NOMO-1 (cell line): ENCODE measurements at regions not wholly inside any gene's neighbourhood (a gene's known extent, or its start where the extent isn't known, plus 50 kb on each side); places are given as distances from the start of the nearest gene placed in this dataset.
"Not testable (repeated sequence)": the region's sequence is repeated elsewhere in the genome, so short reads cannot be mapped to it uniquely, and the experiment has no call there.

Source experiments
- DNase-seq, 2 experiments: peaks; one replicate each; lab custom pipeline; 2025; ENCODE audit not compliant: unreplicated experiment in 2 of 2; lab: John Stamatoyannopoulos, UW

DNA sequence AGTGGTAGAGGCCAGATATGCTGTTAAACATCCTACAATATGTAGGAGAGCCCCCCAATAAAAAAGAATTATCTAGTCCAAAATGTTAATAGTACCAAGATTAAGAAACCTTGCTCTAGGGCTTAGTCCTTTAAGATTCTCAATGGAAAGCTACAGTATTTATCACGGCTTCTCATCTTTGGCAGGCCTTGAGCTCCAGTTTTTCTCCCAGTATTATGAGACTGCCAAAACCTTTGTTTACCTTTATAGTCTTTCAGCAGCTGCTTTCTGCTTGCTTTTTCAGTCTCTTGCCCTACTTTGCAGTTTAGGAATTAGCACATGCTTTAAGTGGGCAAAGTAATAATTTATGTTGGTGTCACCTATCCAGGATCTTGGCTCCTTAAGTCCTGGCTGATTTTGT lies 59.7 kb downstream of the NHLRC1 start:
- no peak for DNase-seq

DNA sequence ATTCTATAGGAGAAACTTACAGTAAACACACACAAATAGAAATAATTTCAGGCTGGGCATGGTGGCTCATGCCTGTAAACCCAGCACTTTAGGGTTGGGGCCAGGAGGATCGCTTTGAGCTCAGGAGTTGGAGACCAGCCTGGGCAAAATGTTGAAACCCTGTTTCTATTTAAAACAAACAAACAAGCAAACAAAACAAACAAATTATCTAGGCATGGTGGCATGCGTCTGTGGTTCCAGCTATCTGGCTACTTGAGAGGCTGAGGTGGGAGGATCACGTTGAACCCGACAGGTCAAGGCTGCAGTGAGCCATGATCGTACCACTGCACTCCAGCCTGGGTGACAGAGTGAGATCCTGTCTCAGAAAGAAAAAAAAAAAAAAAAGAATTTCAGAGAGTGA lies 64.0 kb downstream of the NHLRC1 start:
- no peak for DNase-seq

DNA sequence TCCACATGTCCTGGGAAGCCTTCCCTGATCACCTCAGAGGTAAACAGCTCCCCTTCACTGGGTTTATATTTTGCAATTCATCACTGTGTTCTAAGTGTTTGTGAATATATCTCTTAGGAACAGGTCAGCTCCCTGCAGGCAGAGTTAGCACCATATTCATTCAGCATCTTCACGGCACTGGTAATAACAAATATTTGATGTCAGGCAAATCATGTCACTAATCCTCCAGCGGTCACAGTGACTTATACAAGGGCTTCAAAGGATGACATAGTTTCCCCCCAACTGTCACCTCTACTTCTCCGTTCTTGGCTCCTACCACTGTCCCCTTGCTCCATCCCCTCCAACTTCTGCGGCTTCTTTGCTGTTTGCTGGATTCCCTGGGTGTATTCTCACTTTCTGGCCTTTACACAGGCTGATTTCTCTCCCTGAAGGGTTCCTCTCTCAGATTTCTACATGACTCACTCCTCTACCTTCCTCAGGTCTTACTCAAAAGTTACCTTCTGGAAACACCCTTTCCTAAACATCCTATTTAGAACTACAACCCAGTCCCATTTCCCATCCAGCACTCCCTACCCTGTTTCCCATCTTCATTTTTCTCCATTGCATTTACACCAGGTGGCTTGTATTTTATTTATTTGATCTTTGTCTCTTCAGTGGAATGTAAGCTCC lies 66.6 kb downstream of the NHLRC1 start:
- no peak for DNase-seq

DNA sequence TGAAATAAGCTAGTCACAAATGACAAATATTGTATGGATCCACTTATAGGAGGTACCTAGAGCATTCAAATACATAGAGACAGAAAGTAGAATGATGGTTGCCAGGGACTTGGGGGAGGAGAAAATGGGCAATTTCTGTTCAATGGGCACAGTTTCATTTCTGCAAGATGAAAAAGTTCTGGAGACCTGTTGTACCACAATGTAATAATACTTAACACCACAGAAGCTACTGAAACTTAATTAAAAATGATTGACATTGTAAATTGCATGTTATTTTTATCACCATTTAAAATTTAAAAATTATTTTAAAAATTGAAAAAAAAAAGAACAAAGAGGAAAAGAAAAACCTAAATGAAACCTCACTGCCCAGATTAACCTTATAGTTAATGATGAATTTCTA lies 67.4 kb downstream of the NHLRC1 start:
- DNase-seq = no peak

DNA sequence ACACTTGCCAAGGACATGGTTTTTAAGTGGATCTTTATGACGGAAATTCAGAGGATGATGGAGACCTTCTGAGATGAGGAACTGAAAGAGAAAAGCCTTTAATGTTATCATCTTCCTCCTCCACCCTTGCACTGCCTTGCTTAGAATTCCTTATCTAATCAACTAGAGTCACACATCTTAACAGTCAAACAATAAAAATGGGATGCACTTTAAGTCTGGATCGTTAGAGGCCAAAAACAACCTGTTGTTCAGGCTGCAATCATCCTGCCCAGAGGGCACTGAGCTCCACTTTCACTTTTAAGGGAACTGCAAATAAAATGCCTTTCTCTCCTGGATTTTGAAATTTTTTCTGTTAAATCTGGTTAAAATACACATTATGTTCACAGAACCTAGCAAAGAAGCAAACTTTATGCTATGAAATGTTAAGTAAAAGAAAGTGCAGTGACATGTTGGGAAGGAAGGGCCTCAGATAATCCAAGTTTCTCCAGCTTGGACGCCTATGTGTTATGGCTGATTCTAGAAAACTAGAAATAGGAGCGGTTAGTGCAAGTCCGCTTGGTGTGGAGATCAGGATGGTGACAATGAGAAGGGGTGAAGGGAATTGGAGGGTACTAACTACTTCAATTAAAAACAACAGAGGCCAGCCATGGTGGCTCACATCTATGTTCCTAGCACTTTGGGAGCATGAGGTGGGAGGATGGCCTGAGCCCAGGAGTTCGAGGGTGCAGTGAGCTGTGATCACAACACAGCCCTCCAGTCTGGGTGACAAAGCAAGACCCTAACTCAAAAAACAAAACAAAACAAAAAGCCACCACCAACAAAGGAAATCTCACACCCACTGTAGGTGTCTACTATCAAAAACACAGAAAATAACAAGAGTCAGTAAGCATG lies 66.4 kb upstream of the KIF13A start:
- DNase-seq = peak; percentile 31 to 84

DNA sequence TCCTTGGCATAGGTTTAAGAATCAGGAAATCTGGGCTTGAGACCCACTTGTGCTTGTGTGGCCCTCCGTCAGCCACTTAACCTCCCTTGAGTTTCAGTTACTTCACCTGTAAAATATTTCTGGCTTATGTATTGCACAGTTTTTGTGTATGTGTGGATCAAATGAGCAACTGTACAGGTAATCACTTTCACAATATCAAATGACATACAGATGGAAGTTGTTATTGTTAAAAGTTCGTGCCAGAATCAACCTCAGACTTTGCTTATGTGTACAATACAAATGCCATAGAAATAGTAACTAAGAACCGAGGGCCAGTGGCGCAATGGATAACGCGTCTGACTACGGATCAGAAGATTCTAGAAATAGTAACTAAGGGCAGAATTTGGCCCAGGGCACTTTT lies 65.6 kb upstream of the KIF13A start:
- DNase-seq = peak; percentile 27 to 84

DNA sequence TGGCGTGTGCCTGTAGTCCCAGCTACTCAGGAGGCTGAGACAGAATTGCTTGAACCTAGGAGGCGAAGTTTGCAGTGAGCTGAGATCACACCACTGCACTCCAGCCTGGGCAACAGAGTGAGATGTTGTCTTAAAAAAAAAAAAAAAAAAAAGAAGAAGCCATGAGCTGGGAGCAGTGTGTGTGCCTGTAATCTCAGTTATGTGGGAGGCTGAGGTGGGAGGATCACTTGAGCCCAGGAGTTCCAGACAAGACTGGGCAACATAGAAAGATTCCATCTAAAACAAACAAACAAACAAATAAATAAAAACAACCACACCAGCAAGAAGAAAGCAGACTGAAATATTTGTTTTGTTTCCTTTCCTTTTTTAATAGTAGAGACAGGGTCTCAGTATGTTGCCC lies 62.2 kb upstream of the KIF13A start:
- DNase-seq = no peak

DNA sequence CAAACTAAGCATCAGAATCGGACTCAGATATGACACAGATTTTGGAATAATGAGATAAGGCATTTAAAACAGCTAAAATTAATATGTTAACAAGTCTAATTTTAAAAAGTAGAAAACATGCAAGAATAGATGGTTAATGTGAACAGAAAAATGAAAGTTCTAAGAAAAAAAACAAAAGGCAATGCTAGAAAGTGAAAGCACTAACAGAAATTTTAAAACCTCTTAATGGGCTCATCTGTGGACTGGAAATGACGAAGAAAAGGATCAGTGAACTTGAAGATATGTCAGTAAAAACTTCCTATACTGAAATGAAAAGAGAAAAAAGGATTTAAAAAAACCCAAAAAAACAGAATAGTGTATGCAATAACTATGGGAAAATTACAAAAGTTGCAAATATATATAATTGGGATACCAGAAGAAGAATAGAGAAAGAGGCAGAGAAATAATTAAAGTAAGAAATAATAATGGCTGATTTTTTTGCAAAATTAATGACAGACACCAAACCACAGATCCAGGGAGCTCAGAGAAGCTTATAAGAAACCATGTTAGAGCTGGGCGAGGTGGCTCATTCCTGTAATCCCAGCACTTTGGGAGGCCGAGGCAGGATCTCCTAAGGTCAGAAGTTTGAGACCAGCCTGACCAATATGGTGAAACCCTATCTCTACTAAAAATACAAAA lies 61.7 kb upstream of the KIF13A start:
- no peak for DNase-seq

DNA sequence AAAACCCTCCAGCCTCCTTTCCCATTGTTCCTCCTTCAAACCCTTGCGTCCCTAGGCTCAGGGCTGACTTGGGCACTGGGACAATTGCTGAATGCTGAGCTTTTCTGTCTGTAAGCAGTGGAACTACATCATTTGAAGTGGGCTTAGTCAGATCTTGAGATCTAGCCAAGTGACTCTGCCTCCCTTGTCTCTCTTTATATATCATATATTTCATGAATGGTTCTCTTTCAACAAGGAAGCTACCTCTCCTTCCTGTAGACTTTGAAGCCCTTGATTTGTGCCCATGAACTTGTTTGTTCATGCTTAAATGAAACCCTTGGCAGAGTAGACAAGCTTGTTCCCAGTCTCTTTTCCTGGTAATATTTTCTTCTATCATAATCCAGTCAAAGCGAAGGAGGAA lies 60.0 kb upstream of the KIF13A start:
- DNase-seq = no peak

DNA sequence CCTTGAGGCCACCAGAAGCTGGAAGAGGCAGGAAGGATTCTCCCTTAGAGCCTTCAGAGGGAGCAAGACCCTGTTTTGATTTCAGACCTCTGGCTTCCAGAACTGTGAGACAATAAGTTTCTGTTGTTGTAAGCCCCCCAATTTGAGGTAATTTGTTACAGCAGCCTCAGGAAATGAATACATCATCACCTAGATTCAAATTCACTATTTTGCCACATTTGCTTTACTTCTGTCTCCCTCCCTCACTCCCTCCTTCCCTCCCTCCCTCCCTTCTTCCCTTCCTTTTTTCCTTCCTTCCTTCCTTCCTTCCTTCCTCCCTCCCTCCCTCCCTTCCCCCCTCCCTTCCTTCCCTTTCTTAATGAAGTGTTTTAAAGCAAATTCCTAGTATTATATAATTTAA lies 58.1 kb upstream of the KIF13A start:
- DNase-seq = no peak

DNA sequence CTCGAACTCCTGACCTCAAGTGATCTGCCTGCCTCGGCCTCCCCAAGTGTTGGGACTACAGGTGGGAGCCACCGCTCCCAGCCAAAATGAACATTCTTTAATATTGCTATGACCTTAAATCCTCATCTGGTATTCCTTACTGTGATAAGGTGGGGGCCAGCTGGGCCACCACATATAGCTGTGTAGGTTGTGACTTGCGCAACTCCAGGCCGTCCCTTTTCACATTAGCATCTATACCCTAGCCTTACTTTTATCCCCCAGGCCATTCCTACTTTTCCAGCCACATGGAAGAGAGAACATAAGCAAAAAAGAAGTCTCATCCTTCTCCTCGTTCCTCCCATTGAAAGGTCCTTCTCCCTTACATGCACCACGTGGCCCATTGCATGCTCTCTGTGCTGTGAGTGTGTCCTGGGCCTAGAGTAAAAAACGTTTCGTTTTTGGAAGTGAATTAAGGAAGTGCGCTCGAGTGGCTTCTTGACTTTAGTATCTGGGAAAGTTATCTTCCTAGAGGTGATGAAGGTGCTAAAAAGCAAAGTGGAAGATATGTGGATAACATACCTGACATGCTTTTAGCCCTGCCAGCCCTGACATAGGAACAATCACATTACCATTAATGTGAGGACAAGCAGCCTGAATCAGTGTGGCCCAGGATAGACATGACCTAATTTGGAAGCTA lies 56.8 kb upstream of the KIF13A start:
- DNase-seq = no peak

DNA sequence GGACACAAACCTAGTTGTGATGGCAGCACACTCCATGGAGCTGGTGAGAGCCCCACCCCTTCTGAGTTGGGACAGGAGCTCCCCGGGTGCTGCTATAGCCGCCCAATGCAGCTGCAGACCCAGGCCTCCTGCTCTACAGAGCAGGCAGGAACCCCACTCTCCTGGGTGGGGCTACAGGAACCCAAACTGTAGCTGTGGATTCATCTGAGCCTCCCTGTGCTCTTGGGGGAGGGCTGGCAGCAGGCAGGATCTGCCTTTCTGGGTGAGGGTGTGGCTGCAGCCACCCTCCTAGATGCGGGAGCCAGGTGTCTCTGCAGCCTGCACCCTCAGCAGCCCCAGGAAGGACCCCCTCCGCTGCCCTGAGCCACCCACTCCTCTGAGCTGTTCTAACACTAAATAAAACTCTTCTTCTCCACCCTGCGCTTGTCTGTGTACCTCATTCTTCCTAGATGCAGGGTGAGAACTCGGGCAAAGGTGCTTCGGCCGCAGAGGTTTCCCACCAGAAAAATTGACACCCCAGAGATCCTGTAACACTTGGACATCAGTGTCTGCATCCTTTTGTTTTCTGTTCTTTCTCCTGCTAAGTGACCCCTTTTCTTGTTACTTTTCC lies 55.2 kb upstream of the KIF13A start:
- no peak for DNase-seq

DNA sequence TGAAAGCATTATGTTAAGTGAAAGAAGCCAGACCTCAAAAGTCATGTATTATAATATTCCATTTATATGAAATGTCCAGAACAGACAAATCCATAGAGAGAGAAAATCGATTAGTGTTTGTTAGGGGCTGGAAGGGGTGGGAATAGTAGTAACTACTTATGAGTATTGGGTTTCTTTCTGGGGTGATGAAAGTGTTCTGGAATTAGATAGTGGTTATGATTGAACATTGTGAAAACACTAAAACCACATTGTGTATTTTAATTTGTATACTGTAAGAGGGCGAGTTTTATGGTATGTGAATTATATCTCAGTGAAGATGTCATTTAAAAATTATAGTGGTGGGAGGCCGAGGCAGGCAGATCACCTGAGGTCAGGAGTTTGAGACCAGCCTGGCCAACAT lies 52.0 kb upstream of the KIF13A start:
- DNase-seq = no peak

DNA sequence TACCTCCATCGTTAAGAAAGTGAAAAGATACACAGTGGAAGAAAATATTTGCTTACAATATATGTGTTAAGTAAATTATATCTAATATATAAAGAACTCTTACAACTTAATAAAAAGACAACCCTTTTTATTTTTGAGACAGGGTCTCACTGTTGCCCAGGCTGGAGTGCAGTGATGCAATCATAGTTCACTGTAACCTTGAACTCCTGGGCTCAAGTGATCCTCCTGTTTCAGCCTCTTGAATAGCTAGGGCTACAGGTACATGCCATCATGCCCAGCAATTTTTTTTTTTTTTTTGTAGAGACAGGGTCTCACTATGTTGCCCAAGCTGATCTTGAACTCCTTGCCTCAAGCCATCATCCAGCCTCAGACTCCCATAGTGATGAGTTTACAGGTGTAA lies 50.8 kb upstream of the KIF13A start:
- not testable (repeated sequence) for DNase-seq
